Panc1 (cell line): ENCODE measurements at regions not wholly inside any gene's neighbourhood (a gene's known extent, or its start where the extent isn't known, plus 50 kb on each side); places are given as distances from the start of the nearest gene placed in this dataset.

Experiments used
- ATAC-seq: fragments of 200-7000 bp; cut with Tn5 transposase; 2 replicates; pipeline ENCODE4 v1.9.1; 2020; ENCODE audit warnings: mild to moderate bottlenecking, moderate library complexity
- BruUV-seq: library from RNA; stranded (reverse); fragments of 400-500 nt; replicated peaks from 2 replicates; lab custom pipeline; 2021; lab: Mats Ljungman, UMichigan
- CTCF ChIA-PET: fragments of 300-600 bp; sonication (Branson Sonifier 250); formaldehyde crosslinking; loops from one replicate; lab custom pipeline; 2022; ENCODE audit warnings: antibody characterized with exemption; lab: Charles Lee
- POLR2A ChIA-PET: fragments of 300-600 bp; sonication (Branson Sonifier 250); formaldehyde crosslinking; loops from one replicate; lab custom pipeline; 2022; ENCODE audit warnings: antibody characterized with exemption; lab: Charles Lee
- DNase-seq: peaks from one replicate; pipeline ENCODE4 v3.0.0-alpha.2; 2010; ENCODE audit warnings: low read depth, low spot score
- H3K27ac ChIP-seq: 2 replicates; pipeline ENCODE4 v1.5.1; 2011; ENCODE audit warnings: mild to moderate bottlenecking, low read length, inconsistent platforms
- H3K27me3 ChIP-seq: fragments of 200-500 bp; sonication (Bioruptor generic); 2 replicates; pipeline ENCODE4 v1.6.0; 2014; ENCODE audit warnings: low read length, inconsistent platforms; ENCODE audit not compliant: control insufficient read depth, insufficient read depth
- H3K36me3 ChIP-seq: fragments of 200-500 bp; sonication (Bioruptor generic); 2 replicates; pipeline ENCODE4 v1.5.1; 2014; ENCODE audit warnings: inconsistent platforms, mild to moderate bottlenecking, low read length, moderate library complexity; ENCODE audit not compliant: control insufficient read depth, insufficient read depth
- H3K4me1 ChIP-seq: 2 replicates; pipeline ENCODE4 v1.5.1; 2011; ENCODE audit warnings: inconsistent platforms, mild to moderate bottlenecking, low read length, moderate library complexity; ENCODE audit not compliant: control insufficient read depth, insufficient read depth
- H3K4me3 ChIP-seq, 2 experiments: 2 replicates each; pipeline ENCODE4 v1.5.1; 2011 to 2012; ENCODE audit warnings: low read depth in 2 of 2, low read length in 2 of 2, mild to moderate bottlenecking in 2 of 2, inconsistent platforms in 1 of 2, moderate library complexity in 1 of 2
- H3K9me3 ChIP-seq: fragments of 200-500 bp; sonication (Bioruptor generic); 2 replicates; pipeline ENCODE4 v1.5.1; 2014; ENCODE audit warnings: low read depth, mild to moderate bottlenecking, inconsistent platforms, low read length, moderate library complexity; ENCODE audit not compliant: control insufficient read depth, insufficient read depth
- POLR2AphosphoS5 ChIP-seq: IDR thresholded peaks from 2 replicates; pipeline ENCODE4 v1.6.1; 2012; ENCODE audit warnings: mild to moderate bottlenecking, low read depth, low read length, moderate library complexity
- REST ChIP-seq, 2 experiments: IDR thresholded peaks; 2 replicates each; pipeline ENCODE4 v1.6.1; 2011 to 2012; ENCODE audit warnings: low read depth in 2 of 2, control low read depth in 1 of 2, low read length in 1 of 2, mild to moderate bottlenecking in 1 of 2, moderate library complexity in 1 of 2; ENCODE audit not compliant: insufficient read depth in 1 of 2
- SIN3A ChIP-seq: IDR thresholded peaks from 2 replicates; pipeline ENCODE4 v1.6.1; 2012; ENCODE audit warnings: low read depth, mild to moderate bottlenecking, low read length, moderate library complexity, borderline replicate concordance; ENCODE audit not compliant: insufficient read depth
- TCF7L2 ChIP-seq: IDR thresholded peaks from 2 replicates; pipeline ENCODE4 v1.6.1; 2011; ENCODE audit warnings: mild to moderate bottlenecking, low read depth, low read length, inconsistent platforms
- in situ Hi-C: cut with HindIII; loops from 2 replicates; pipeline ENCODE4 v1.10.0; 2016; ENCODE audit warnings: low sequenced_read_pairs, low pct_unique_long_range_greater_than_20kb
- intact Hi-C: fragments of 100-400 bp; cut with micrococcal nuclease; formaldehyde crosslinking; loops from one replicate; pipeline ENCODE4 v1.10.0; 2022; ENCODE audit not compliant: unreplicated experiment
- TF ChIP-seq, protein P1 (sequence below): fragments of 450-650 bp; IDR thresholded peaks from 2 replicates; pipeline ENCODE4 v1.5.1; 2017; ENCODE audit warnings: mild to moderate bottlenecking

DNA sequence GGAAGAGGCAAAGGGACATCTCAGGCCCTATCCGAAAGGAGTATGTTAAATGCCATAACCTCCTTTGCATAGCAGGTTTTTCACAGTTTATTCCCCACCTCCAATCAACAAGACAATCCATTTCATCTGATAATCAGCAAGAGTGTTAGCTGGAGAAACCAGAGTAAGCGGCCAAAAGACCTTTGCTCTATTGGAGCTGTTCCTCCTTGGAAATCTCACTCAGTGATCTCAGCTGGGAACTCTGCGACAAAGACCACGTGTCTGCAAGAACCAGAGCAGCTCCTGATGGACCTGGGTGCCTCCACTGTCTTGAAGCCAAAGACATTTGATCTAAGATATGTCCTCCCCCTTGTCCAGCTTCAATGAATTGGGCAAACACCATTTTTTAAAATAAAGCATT is 241.0 kb downstream of the SEC61B start:
- ATAC-seq (no peak), DNase-seq (no peak)
- CTCF ChIA-PET, result no interaction called here
- H3K4me1 ChIP-seq, result no peaks in the 10 kb centered on the region
- no peak overlapping the region for H3K4me3 ChIP-seq
- no peak for TF ChIP-seq SIN3A
- H3K9me3 ChIP-seq, result no peaks in the 10 kb centered on the region
- no peaks in the 10 kb centered on the region for H3K27me3 ChIP-seq
- H3K36me3 ChIP-seq, result no peaks in the 10 kb centered on the region
- BruUV-seq, result no TSS peak
- POLR2A ChIA-PET, result no interaction called here
- intact Hi-C loops (no loop called here), in situ Hi-C loops (no loop called here)
- H3K27ac ChIP-seq, result no peak overlapping the region

- Histone ChIP-seq H3K36me3 (no peaks in the 10 kb centered on the region), H3K27ac (no peak overlapping the region), H3K4me3 (no peak overlapping the region), H3K27me3 (no peaks in the 10 kb centered on the region), H3K9me3 (no peaks in the 10 kb centered on the region), H3K4me1 (no peaks in the 10 kb centered on the region)
- ChIA-PET POLR2A (no interaction called here), CTCF (no interaction called here)
- intact Hi-C loops, result no loop called here
- TF ChIP-seq POLR2AphosphoS5 (no peak), TCF7L2 (no peak), REST (IDR thresholded peaks at IDR 0.05; ENCODE audit: insufficient read depth in 1 of 2, low read depth in 2 of 2, low read length in 1 of 2) (no peak), SIN3A (no peak)
- TF ChIP-seq, protein P1, sequence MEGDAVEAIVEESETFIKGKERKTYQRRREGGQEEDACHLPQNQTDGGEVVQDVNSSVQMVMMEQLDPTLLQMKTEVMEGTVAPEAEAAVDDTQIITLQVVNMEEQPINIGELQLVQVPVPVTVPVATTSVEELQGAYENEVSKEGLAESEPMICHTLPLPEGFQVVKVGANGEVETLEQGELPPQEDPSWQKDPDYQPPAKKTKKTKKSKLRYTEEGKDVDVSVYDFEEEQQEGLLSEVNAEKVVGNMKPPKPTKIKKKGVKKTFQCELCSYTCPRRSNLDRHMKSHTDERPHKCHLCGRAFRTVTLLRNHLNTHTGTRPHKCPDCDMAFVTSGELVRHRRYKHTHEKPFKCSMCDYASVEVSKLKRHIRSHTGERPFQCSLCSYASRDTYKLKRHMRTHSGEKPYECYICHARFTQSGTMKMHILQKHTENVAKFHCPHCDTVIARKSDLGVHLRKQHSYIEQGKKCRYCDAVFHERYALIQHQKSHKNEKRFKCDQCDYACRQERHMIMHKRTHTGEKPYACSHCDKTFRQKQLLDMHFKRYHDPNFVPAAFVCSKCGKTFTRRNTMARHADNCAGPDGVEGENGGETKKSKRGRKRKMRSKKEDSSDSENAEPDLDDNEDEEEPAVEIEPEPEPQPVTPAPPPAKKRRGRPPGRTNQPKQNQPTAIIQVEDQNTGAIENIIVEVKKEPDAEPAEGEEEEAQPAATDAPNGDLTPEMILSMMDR, result no peak
- BruUV-seq, result no TSS peak
- in situ Hi-C loops, result no loop called here
- ATAC-seq (no peak), DNase-seq (no peak)
These were observed 242.5 kb downstream of the SEC61B start for GRCh38 chr9:99464568-99464967.

- no TSS peak for BruUV-seq
- Histone ChIP-seq H3K27me3 (no peaks in the 10 kb centered on the region), H3K4me1 (no peaks in the 10 kb centered on the region), H3K36me3 (no peaks in the 10 kb centered on the region), H3K4me3 (no peak overlapping the region), H3K27ac (no peak overlapping the region), H3K9me3 (no peaks in the 10 kb centered on the region)
- no peak for DNase-seq
- ChIA-PET CTCF (no interaction called here), POLR2A (no interaction called here)
- TF ChIP-seq, protein P1, result no peak
- TF ChIP-seq POLR2AphosphoS5, result no peak
- TF ChIP-seq SIN3A, result no peak
- TF ChIP-seq REST (IDR thresholded peaks at IDR 0.05; ENCODE audit: insufficient read depth in 1 of 2, low read depth in 2 of 2, low read length in 1 of 2), result no peak
- TF ChIP-seq TCF7L2, result no peak
- intact Hi-C loops (no loop called here), in situ Hi-C loops (no loop called here)
- ATAC-seq, result no peak
These were observed 243.3 kb downstream of the SEC61B start for GRCh38 chr9:99465231-99465907.
